GM13976 (cell line): ENCODE measurements at regions not wholly inside any gene's neighbourhood (a gene's known extent, or its start where the extent isn't known, plus 50 kb on each side); places are given as distances from the start of the nearest gene placed in this dataset.

Experiments used
- DNase-seq: peaks from one replicate; pipeline ENCODE4 v3.0.0; 2012; ENCODE audit warnings: low spot score
- CTCF ChIP-seq: IDR thresholded peaks from 2 replicates; pipeline ENCODE4 v1.5.1; 2012; ENCODE audit warnings: borderline replicate concordance, mild to moderate bottlenecking; ENCODE audit not compliant: insufficient read depth; ENCODE audit errors: extremely low read depth, missing control alignments, control extremely low read depth
- in situ Hi-C: fragments of 300-500 bp; cut with MboI; formaldehyde crosslinking; loops from one replicate; pipeline ENCODE4 v1.12.0; 2022; ENCODE audit warnings: low sequenced_read_pairs, mixed read lengths, inconsistent platforms; ENCODE audit not compliant: unreplicated experiment

GRCh38 chr5:130278136-130278535 lies 373.9 kb downstream of the CHSY3 start:
- no peak for DNase-seq
- in situ Hi-C loops: no loop called here
- no peak for TF ChIP-seq CTCF

DNA sequence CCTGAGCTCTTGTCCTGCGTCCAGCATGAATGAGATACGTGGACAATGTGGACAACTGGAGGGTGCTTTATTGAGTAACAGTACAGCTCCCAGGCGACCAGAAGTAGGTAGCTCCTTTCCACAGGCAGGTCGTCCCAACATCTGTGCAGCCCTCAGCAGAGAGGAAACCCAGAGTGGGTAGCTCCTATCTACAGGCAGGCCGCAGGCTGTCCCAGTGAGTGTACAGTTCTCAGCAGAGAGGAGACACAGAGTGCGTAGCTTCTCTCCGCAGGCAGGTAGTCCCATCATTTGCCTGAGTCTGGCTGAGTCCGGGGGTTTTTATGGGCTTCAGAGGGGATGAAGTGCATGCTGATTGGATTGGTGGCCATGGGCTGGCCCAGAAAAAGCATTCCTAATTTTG lies 373.3 kb downstream of the CHSY3 start:
- in situ Hi-C loops: no loop called here
- DNase-seq: no peak
- no peak for TF ChIP-seq CTCF

DNA sequence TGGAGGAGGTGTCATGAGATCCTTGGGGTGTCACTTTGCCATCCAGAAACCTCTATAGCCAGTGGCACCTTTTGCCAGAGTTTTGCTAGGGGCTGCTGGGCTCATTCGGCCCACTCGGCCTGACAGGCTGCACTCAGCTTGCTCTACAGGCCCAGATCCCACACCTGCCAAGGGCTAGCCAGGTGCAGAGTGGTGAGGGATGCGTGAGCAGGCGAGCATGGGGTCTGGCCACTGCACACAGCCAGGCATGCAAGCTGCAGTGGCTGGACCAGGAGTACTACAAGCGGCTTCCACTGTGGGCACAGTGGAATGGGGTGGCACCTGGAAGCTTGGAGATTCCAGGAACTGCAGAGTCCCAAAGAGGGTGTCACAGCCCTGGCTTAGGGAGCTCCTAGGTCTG lies 372.7 kb downstream of the CHSY3 start:
- no peak for DNase-seq
- in situ Hi-C loops: no loop called here
- no peak for TF ChIP-seq CTCF

DNA sequence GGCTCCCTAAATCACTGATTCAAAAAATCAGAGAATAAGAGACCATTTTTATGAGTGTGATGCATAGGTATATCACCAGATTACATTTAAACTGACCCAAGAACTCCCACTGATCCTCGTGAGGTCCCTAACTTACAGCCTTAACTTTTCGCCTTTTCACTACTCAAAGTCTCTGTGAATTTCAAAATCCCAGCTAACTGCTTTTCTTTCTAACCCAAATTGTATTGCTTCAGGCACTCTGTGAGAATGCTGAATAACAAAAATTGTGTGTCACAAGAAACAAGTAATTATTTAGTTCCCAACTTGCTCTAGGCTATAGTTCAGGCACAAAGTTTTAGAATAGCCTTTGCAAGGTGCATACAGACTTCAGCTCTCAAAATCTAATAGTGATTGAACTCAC lies 368.6 kb downstream of the CHSY3 start:
- in situ Hi-C loops: no loop called here
- no peak for DNase-seq
- TF ChIP-seq CTCF: no peak

DNA sequence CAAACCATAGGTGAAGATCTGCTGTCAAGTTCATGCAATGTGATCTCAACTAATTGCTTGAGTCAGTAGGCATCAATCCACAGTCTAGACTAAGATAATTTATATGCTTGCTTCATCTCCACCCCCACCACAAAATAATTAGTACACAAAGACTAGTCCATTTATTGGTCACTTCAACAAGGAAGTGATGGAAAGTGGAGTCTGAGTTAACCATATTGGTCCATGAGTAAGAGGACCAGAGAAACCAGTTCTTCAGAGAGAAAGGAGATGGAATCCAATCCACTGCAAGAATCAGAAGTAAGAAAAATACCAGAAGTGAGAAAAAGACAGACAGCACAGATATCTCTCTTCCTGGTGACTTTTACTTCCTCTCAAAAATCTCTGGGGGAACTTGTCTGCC lies 366.5 kb downstream of the CHSY3 start:
- in situ Hi-C loops: no loop called here

DNA sequence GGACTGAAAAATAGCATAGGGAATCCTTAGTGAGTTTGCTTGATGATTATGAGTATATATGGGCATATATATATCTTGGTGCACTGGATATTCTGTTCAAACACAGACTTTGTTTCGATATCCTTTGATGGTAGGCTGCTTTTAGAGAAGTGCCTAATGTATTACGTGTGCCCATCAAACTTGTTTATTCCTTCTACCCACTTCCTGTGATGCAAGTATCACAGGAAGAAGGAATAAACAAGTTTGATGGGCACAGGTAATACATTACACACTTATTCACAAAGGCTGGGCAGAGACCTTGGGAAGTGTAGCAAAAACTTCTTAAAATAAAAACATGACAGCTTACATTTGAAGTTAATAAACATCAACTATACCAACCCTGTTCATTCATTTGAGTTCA lies 364.2 kb downstream of the CHSY3 start:
- DNase-seq: no peak
- TF ChIP-seq CTCF: no peak
- in situ Hi-C loops: no loop called here

More for the DNA sequence above, 366.5 kb downstream of the CHSY3 start:
- DNase-seq: no peak
- TF ChIP-seq CTCF: no peak

DNA sequence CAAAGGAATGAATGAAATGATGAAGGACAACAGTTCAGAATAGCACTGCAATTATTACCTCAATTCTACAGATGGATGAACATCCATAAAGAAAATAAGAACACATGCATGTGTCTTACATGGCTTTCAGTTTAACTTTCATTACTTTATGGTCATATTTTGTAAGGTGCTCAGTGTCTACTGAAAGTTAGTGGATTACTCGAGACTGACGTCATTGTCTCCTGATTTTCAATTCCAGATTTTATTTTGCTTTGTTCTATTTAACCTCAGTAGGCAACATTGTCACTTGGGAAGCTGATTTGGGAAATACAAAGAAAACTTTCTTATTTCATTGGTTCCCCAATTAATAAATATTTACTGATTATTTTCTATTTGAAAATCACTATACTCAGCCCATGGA lies 363.7 kb downstream of the CHSY3 start:
- in situ Hi-C loops: no loop called here
- no peak for DNase-seq
- TF ChIP-seq CTCF: no peak
